HG03064 (cell line): ENCODE measurements at regions not wholly inside any gene's neighbourhood (a gene's known extent, or its start where the extent isn't known, plus 50 kb on each side); places are given as distances from the start of the nearest gene placed in this dataset.

Source experiments
- ATAC-seq: cut with Tn5 transposase; IDR thresholded peaks from one replicate; pipeline ENCODE4 v1.9.1; 2021; ENCODE audit warnings: low read depth; ENCODE audit not compliant: unreplicated experiment

- ATAC-seq, result no peak
These were observed 54.1 kb downstream of the IRF2BPL start for GRCh38 chr14:76974365-76974764.

- no peak for ATAC-seq
These were observed 57.0 kb downstream of the IRF2BPL start for GRCh38 chr14:76971549-76971948.

- no peak for ATAC-seq
These were observed 59.9 kb downstream of the IRF2BPL start for GRCh38 chr14:76968621-76969063.

GRCh38 chr14:76967788-76968187 is 60.7 kb downstream of the IRF2BPL start:
- no peak for ATAC-seq

- no peak for ATAC-seq
These were observed 63.3 kb downstream of the IRF2BPL start for GRCh38 chr14:76965232-76965631.

GRCh38 chr14:76964695-76965094 is 63.8 kb downstream of the IRF2BPL start:
- no peak for ATAC-seq

GRCh38 chr14:76963372-76963771 is 65.1 kb downstream of the IRF2BPL start:
- no peak for ATAC-seq

GRCh38 chr14:76962303-76962660 is 66.2 kb downstream of the IRF2BPL start:
- no peak for ATAC-seq

- ATAC-seq, result peak; percentile 71
These were observed 66.7 kb downstream of the IRF2BPL start for GRCh38 chr14:76961631-76962302.

- ATAC-seq, result no peak
These were observed 69.4 kb downstream of the IRF2BPL start for GRCh38 chr14:76958980-76959710.

- no peak for ATAC-seq
These were observed 70.2 kb downstream of the IRF2BPL start for GRCh38 chr14:76958020-76958979.

- ATAC-seq, result no peak
These were observed 71.2 kb downstream of the IRF2BPL start for GRCh38 chr14:76957224-76957891.

GRCh38 chr14:76956316-76957090 is 72.0 kb downstream of the IRF2BPL start:
- ATAC-seq, result peak; percentile 32

GRCh38 chr14:76955575-76956315 is 72.8 kb downstream of the IRF2BPL start:
- ATAC-seq, result peak; percentile 25

GRCh38 chr14:76954394-76955190 is 73.9 kb downstream of the IRF2BPL start:
- no peak for ATAC-seq

- no peak for ATAC-seq
These were observed 75.1 kb downstream of the IRF2BPL start for GRCh38 chr14:76953311-76953945.

GRCh38 chr14:76951166-76951565 is 77.3 kb downstream of the IRF2BPL start:
- no peak for ATAC-seq
